ENCODE measurements at regions not wholly inside any gene's neighbourhood (a gene's known extent, or its start where the extent isn't known, plus 50 kb on each side); places are given as distances from the start of the nearest gene placed in this dataset.

GRCh38 chr4:114343015-114343414 lies 255.6 kb upstream of the UGT8 start:
- no peak for TF ChIP-seq POLR2AphosphoS5 (IDR thresholded peaks at IDR 0.05; ENCODE audit: low read depth, low read length)
- TF ChIP-seq POLR2A (IDR thresholded peaks at IDR 0.05; ENCODE audit: low read depth, low read length): no peak
- TF ChIP-seq TAF1 (IDR thresholded peaks at IDR 0.05; ENCODE audit: low read depth, low read length): no peak

All from GM12891 (cell line).